CD4-positive, alpha-beta T cell (primary cell): ENCODE measurements at regions not wholly inside any gene's neighbourhood (a gene's known extent, or its start where the extent isn't known, plus 50 kb on each side); places are given as distances from the start of the nearest gene placed in this dataset.
A peak's percentile ranks its signal among the peaks of the same experiment; 100 is the strongest.

Experiments
- ATAC-seq: fragments of 200-7000 bp; cut with Tn5 transposase; one replicate; pipeline ENCODE4 v1.10.0; 2022; ENCODE audit warnings: mild to moderate bottlenecking; ENCODE audit not compliant: poor library complexity
- CTCF ChIA-PET: fragments of 350-600 bp; sonication (Branson Sonifier 250); formaldehyde crosslinking; loops from one replicate; lab custom pipeline; 2021; ENCODE audit warnings: antibody characterized with exemption, inconsistent platforms; lab: Charles Lee
- POLR2A ChIA-PET: fragments of 350-600 bp; sonication (Branson Sonifier 250); formaldehyde crosslinking; loops from one replicate; lab custom pipeline; 2021; ENCODE audit warnings: antibody characterized with exemption, inconsistent platforms; lab: Charles Lee
- DNase-seq, 14 experiments: peaks; one replicate each; pipeline ENCODE4 v3.0.0-alpha.2; 2013 to 2020; ENCODE audit warnings: mixed read lengths in 2 of 14
- H3K27ac ChIP-seq, 2 donors: one replicate each; pipeline versions ENCODE4 v1.5.1 to v1.7.0; 2013; ENCODE audit warnings: low read length in 2 of 2, low read depth in 1 of 2, mild to moderate bottlenecking in 1 of 2
- H3K27me3 ChIP-seq, 2 experiments: 1 replicate in 1 of 2; 2 replicates in 1 of 2; pipeline versions ENCODE4 v1.6.1 to v1.7.0; 2013; ENCODE audit warnings: low read length in 2 of 2, control low read depth in 1 of 2, mild to moderate bottlenecking in 1 of 2, moderate library complexity in 1 of 2; ENCODE audit not compliant: insufficient read depth in 2 of 2, control insufficient read depth in 1 of 2
- H3K36me3 ChIP-seq: one replicate; pipeline ENCODE4 v1.6.1; 2013; ENCODE audit warnings: low read length, control low read depth; ENCODE audit not compliant: insufficient read depth
- H3K4me1 ChIP-seq: one replicate; pipeline ENCODE4 v1.6.1; 2013; ENCODE audit warnings: low read length, control low read depth; ENCODE audit not compliant: insufficient read depth
- H3K4me3 ChIP-seq: one replicate; pipeline ENCODE4 v1.5.1; 2013; ENCODE audit warnings: mild to moderate bottlenecking, low read length, moderate library complexity
- H3K9me3 ChIP-seq, 2 experiments: 1 replicate in 1 of 2; 2 replicates in 1 of 2; pipeline versions ENCODE4 v1.6.1 to v1.7.0; 2013; ENCODE audit warnings: low read length in 2 of 2, mild to moderate bottlenecking in 2 of 2, control low read depth in 1 of 2, moderate library complexity in 1 of 2; ENCODE audit not compliant: control insufficient read depth in 1 of 2, insufficient read depth in 1 of 2
- H3K27ac Mint-ChIP-seq: one replicate; pipeline ENCODE4 v1.8.0; 2020; ENCODE audit warnings: mixed read lengths
- H3K27me3 Mint-ChIP-seq: one replicate; pipeline ENCODE4 v1.8.0; 2021; ENCODE audit warnings: mixed read lengths
- H3K36me3 Mint-ChIP-seq: one replicate; pipeline ENCODE4 v1.8.0; 2021; ENCODE audit warnings: low read depth, mixed read lengths
- H3K4me1 Mint-ChIP-seq: one replicate; pipeline ENCODE4 v1.8.0; 2021; ENCODE audit warnings: low read depth, mixed read lengths
- H3K4me3 Mint-ChIP-seq: one replicate; pipeline ENCODE4 v1.8.0; 2020; ENCODE audit warnings: mild to moderate bottlenecking, mixed read lengths
- H3K9me3 Mint-ChIP-seq: one replicate; pipeline ENCODE4 v1.8.0; 2020; ENCODE audit warnings: mixed read lengths
- CTCF ChIP-seq: fragments of 200-600 bp; IDR thresholded peaks from one replicate; pipeline ENCODE4 v1.8.0; 2022; ENCODE audit warnings: antibody characterized with exemption, mild to moderate bottlenecking
- intact Hi-C, 2 experiments: fragments of 100-400 bp; cut with DNase I in 1 of 2; cut with micrococcal nuclease in 1 of 2; formaldehyde crosslinking; loops; one replicate each; pipeline versions ENCODE4 v1.15.1 to v1.9.0; 2023 to 2025; cut with DNase I, micrococcal nuclease

- DNase-seq (no peak), ATAC-seq (no peak)
- intact Hi-C loops: loop anchor here (1.0 to 10.0 kb wide), 9 partner anchors 275 to 1403 kb away; partner anchors contain the start of genes BRCA2 (in 2 of the 2), N4BP2L2 (in 2 of the 2), PDS5B (in 2 of the 2) and ZAR1L (in 2 of the 2)
- ChIA-PET CTCF (interaction anchor here (1.3 to 1.5 kb wide), 7 partner anchors 16 to 1227 kb away, joined by 3 to 7 read pairs (median 4); partner anchors contain the start of genes BRCA2, N4BP2L1, N4BP2L2 and ZAR1L), POLR2A (interaction anchor here (1.1 to 1.7 kb wide), 3 partner anchors 181 to 1003 kb away, joined by 3 to 16 read pairs (median 10); partner anchors contain the start of gene N4BP2L2)
- no peak for TF ChIP-seq CTCF
- Histone ChIP-seq H3K27me3 (no peaks in the 10 kb centered on the region), H3K4me3 (peak overlapping the region; percentile 69), H3K4me1 (peaks cover 31% of the 10 kb centered on the region), H3K27ac (peak overlapping the region; percentile 97 to 98), H3K36me3 (no peaks in the 10 kb centered on the region), H3K9me3 (no peaks in the 10 kb centered on the region)
- Mint-ChIP-seq H3K36me3 (peaks cover 11% of the 10 kb centered on the region), H3K9me3 (no peaks in the 10 kb centered on the region), H3K27ac (peak overlapping the region; percentile 98), H3K4me1 (peaks cover 56% of the 10 kb centered on the region), H3K27me3 (no peaks in the 10 kb centered on the region), H3K4me3 (peak overlapping the region; percentile 99)
These were observed 256.4 kb upstream of the STARD13 start for GRCh38 chr13:33541962-33542308.

- peak; percentile 95 to 100 (median 98) for DNase-seq
- Mint-ChIP-seq H3K9me3 (no peaks in the 10 kb centered on the region), H3K4me3 (peak overlapping the region; percentile 99), H3K27me3 (no peaks in the 10 kb centered on the region), H3K27ac (peak overlapping the region; percentile 98), H3K36me3 (peaks cover 11% of the 10 kb centered on the region), H3K4me1 (peaks cover 56% of the 10 kb centered on the region)
- H3K9me3 ChIP-seq: no peaks in the 10 kb centered on the region
- peak overlapping the region; percentile 97 to 98 for H3K27ac ChIP-seq
- TF ChIP-seq CTCF: peak; percentile 84
- ChIA-PET POLR2A (interaction anchor here (0.7 to 1.8 kb wide), 20 partner anchors 13 to 1227 kb away, joined by 3 to 27 read pairs (median 6); partner anchors contain the start of genes BRCA2, N4BP2L1, N4BP2L2 and PDS5B), CTCF (interaction anchor here (0.6 to 1.9 kb wide), 15 partner anchors 17 to 1501 kb away, joined by 3 to 12 read pairs (median 4); partner anchors contain the start of genes BRCA2, N4BP2L1, N4BP2L2 and PDS5B)
- peaks cover 31% of the 10 kb centered on the region for H3K4me1 ChIP-seq
- intact Hi-C loops: loop anchor here (1.0 to 10.0 kb wide), 10 partner anchors 181 to 1402 kb away; partner anchors contain the start of genes BRCA2 (in 2 of the 2), N4BP2L2 (in 2 of the 2), PDS5B (in 2 of the 2) and ZAR1L (in 2 of the 2)
- ATAC-seq: peak; percentile 79
- H3K27me3 ChIP-seq: no peaks in the 10 kb centered on the region
- H3K4me3 ChIP-seq: peak overlapping the region; percentile 69
- no peaks in the 10 kb centered on the region for H3K36me3 ChIP-seq
These were observed 256.9 kb upstream of the STARD13 start for GRCh38 chr13:33542309-33543088.

- peaks cover 31% of the 10 kb centered on the region for H3K4me1 ChIP-seq
- Mint-ChIP-seq H3K27ac (peak overlapping the region; percentile 98), H3K36me3 (peaks cover 11% of the 10 kb centered on the region), H3K27me3 (no peaks in the 10 kb centered on the region), H3K4me1 (peaks cover 56% of the 10 kb centered on the region), H3K9me3 (no peaks in the 10 kb centered on the region), H3K4me3 (peak overlapping the region; percentile 99)
- no peaks in the 10 kb centered on the region for H3K36me3 ChIP-seq
- CTCF ChIA-PET: interaction anchor here (0.6 to 1.9 kb wide), 15 partner anchors 17 to 1502 kb away, joined by 3 to 12 read pairs (median 4); partner anchors contain the start of genes BRCA2, N4BP2L1, N4BP2L2 and PDS5B
- ATAC-seq (peak; percentile 14), DNase-seq (no peak)
- H3K27ac ChIP-seq: peak overlapping the region; percentile 97 to 98
- no peaks in the 10 kb centered on the region for H3K9me3 ChIP-seq
- peak overlapping the region; percentile 69 for H3K4me3 ChIP-seq
- POLR2A ChIA-PET: interaction anchor here (0.7 to 1.8 kb wide), 20 partner anchors 12 to 1228 kb away, joined by 3 to 27 read pairs (median 6); partner anchors contain the start of genes BRCA2, N4BP2L1, N4BP2L2 and PDS5B
- intact Hi-C loops: loop anchor here (1.0 to 10.0 kb wide), 7 partner anchors 180 to 1402 kb away; partner anchors contain the start of genes BRCA2 (in 2 of the 2), N4BP2L2 (in 2 of the 2), ZAR1L (in 2 of the 2) and NBEA (in 1 of the 2)
- no peak for TF ChIP-seq CTCF
- no peaks in the 10 kb centered on the region for H3K27me3 ChIP-seq
These were observed 257.5 kb upstream of the STARD13 start for GRCh38 chr13:33543089-33543459.
